ENCODE measurements at regions not wholly inside any gene's neighbourhood (a gene's known extent, or its start where the extent isn't known, plus 50 kb on each side); places are given as distances from the start of the nearest gene placed in this dataset.

- H3K36me3 ChIP-seq (ENCODE audit: insufficient read depth), result no peaks in the 10 kb centered on the region
- H3K4me3 ChIP-seq, result no peak overlapping the region
- H3K9me3 Mint-ChIP-seq, result peaks cover 9% of the 10 kb centered on the region; the same call in 1 of the 3 replicates
- no peak overlapping the region for H3K27ac ChIP-seq (ENCODE audit: low read depth)
- peaks cover 14% of the 10 kb centered on the region for H3K9me2 ChIP-seq (ENCODE audit: insufficient read depth)
- DNase-seq (ENCODE audit: low spot score) (peak; percentile 37), ATAC-seq (no peak; the same call in 2 of the 3 replicates)
- H3K4me3 Mint-ChIP-seq, result no peak overlapping the region
- no peaks in the 10 kb centered on the region for H3K79me2 ChIP-seq (replicated peaks; ENCODE audit: insufficient read depth)
- H3K36me3 Mint-ChIP-seq (ENCODE audit: low read depth), result peaks cover 3% of the 10 kb centered on the region; the same call in 2 of the 3 replicates
- H3K4me1 ChIP-seq (ENCODE audit: insufficient read depth), result peaks cover 7% of the 10 kb centered on the region; the same call in 1 of the 2 replicates
- peaks cover 17% of the 10 kb centered on the region for H3K4me1 Mint-ChIP-seq
- H3K4me2 ChIP-seq, result 0 out of 2 replicates have a peak overlapping the region, but pooled peaks have one; percentile 37
- no peak overlapping the region; the same call in 1 of the 2 replicates for H2AFZ ChIP-seq
- no peaks in the 10 kb centered on the region for H3F3A ChIP-seq (replicated peaks; ENCODE audit: low read depth)
- H3K27ac Mint-ChIP-seq, result no peak overlapping the region
- H3K27me3 ChIP-seq (ENCODE audit: insufficient read depth), result no peaks in the 10 kb centered on the region
- TF ChIP-seq EZH2 (IDR thresholded peaks at IDR 0.05; ENCODE audit: low read depth, unreplicated experiment) (no peak), ZNF114 (CRISPR knock-in tag; IDR thresholded peaks at IDR 0.05) (no peak), EZH2phosphoT487 (IDR thresholded peaks at IDR 0.05; ENCODE audit: unreplicated experiment) (no peak), ZNF331 (CRISPR knock-in tag; IDR thresholded peaks at IDR 0.05; ENCODE audit: low read depth) (no peak), NANOG (IDR thresholded peaks at IDR 0.05; ENCODE audit: borderline replicate concordance) (no peak), POLR2AphosphoS5 (IDR thresholded peaks at IDR 0.05; ENCODE audit: low read depth) (no peak), STAT1 (IDR thresholded peaks at IDR 0.05; ENCODE audit: unreplicated experiment) (no peak), REST (IDR thresholded peaks at IDR 0.05; ENCODE audit: unreplicated experiment) (no peak)
- TF ChIP-seq, protein P1, sequence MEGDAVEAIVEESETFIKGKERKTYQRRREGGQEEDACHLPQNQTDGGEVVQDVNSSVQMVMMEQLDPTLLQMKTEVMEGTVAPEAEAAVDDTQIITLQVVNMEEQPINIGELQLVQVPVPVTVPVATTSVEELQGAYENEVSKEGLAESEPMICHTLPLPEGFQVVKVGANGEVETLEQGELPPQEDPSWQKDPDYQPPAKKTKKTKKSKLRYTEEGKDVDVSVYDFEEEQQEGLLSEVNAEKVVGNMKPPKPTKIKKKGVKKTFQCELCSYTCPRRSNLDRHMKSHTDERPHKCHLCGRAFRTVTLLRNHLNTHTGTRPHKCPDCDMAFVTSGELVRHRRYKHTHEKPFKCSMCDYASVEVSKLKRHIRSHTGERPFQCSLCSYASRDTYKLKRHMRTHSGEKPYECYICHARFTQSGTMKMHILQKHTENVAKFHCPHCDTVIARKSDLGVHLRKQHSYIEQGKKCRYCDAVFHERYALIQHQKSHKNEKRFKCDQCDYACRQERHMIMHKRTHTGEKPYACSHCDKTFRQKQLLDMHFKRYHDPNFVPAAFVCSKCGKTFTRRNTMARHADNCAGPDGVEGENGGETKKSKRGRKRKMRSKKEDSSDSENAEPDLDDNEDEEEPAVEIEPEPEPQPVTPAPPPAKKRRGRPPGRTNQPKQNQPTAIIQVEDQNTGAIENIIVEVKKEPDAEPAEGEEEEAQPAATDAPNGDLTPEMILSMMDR (conservative IDR thresholded peaks at IDR 0.05; ENCODE audit: low read depth in 2 of 2), result no peak
- TF ChIP-seq, protein P2, sequence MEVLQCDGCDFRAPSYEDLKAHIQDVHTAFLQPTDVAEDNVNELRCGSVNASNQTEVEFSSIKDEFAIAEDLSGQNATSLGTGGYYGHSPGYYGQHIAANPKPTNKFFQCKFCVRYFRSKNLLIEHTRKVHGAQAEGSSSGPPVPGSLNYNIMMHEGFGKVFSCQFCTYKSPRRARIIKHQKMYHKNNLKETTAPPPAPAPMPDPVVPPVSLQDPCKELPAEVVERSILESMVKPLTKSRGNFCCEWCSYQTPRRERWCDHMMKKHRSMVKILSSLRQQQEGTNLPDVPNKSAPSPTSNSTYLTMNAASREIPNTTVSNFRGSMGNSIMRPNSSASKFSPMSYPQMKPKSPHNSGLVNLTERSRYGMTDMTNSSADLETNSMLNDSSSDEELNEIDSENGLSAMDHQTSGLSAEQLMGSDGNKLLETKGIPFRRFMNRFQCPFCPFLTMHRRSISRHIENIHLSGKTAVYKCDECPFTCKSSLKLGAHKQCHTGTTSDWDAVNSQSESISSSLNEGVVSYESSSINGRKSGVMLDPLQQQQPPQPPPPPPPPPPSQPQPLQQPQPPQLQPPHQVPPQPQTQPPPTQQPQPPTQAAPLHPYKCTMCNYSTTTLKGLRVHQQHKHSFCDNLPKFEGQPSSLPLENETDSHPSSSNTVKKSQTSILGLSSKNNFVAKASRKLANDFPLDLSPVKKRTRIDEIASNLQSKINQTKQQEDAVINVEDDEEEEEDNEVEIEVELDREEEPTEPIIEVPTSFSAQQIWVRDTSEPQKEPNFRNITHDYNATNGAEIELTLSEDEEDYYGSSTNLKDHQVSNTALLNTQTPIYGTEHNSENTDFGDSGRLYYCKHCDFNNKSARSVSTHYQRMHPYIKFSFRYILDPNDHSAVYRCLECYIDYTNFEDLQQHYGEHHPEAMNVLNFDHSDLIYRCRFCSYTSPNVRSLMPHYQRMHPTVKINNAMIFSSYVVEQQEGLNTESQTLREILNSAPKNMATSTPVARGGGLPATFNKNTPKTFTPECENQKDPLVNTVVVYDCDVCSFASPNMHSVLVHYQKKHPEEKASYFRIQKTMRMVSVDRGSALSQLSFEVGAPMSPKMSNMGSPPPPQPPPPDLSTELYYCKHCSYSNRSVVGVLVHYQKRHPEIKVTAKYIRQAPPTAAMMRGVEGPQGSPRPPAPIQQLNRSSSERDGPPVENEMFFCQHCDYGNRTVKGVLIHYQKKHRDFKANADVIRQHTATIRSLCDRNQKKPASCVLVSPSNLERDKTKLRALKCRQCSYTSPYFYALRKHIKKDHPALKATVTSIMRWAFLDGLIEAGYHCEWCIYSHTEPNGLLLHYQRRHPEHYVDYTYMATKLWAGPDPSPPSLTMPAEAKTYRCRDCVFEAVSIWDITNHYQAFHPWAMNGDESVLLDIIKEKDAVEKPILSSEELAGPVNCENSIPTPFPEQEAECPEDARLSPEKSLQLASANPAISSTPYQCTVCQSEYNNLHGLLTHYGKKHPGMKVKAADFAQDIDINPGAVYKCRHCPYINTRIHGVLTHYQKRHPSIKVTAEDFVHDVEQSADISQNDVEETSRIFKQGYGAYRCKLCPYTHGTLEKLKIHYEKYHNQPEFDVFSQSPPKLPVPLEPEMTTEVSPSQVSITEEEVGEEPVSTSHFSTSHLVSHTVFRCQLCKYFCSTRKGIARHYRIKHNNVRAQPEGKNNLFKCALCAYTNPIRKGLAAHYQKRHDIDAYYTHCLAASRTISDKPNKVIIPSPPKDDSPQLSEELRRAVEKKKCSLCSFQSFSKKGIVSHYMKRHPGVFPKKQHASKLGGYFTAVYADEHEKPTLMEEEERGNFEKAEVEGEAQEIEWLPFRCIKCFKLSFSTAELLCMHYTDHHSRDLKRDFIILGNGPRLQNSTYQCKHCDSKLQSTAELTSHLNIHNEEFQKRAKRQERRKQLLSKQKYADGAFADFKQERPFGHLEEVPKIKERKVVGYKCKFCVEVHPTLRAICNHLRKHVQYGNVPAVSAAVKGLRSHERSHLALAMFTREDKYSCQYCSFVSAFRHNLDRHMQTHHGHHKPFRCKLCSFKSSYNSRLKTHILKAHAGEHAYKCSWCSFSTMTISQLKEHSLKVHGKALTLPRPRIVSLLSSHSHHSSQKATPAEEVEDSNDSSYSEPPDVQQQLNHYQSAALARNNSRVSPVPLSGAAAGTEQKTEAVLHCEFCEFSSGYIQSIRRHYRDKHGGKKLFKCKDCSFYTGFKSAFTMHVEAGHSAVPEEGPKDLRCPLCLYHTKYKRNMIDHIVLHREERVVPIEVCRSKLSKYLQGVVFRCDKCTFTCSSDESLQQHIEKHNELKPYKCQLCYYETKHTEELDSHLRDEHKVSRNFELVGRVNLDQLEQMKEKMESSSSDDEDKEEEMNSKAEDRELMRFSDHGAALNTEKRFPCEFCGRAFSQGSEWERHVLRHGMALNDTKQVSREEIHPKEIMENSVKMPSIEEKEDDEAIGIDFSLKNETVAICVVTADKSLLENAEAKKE (CRISPR knock-in tag; IDR thresholded peaks at IDR 0.05), result no peak
- TF ChIP-seq, protein P3, sequence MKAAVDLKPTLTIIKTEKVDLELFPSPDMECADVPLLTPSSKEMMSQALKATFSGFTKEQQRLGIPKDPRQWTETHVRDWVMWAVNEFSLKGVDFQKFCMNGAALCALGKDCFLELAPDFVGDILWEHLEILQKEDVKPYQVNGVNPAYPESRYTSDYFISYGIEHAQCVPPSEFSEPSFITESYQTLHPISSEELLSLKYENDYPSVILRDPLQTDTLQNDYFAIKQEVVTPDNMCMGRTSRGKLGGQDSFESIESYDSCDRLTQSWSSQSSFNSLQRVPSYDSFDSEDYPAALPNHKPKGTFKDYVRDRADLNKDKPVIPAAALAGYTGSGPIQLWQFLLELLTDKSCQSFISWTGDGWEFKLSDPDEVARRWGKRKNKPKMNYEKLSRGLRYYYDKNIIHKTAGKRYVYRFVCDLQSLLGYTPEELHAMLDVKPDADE (IDR thresholded peaks at IDR 0.05), result no peak
- no peaks in the 10 kb centered on the region for H3K27me3 Mint-ChIP-seq (ENCODE audit: insufficient read depth, low read depth, poor library complexity)
- no peaks in the 10 kb centered on the region for H4K20me1 ChIP-seq (replicated peaks; ENCODE audit: insufficient read depth)
These were observed 295.5 kb downstream of the IRX1 start for GRCh38 chr5:3891113-3891512.

Measured in GM23338 (cell line).